COR-L47 (cell line): ENCODE measurements at regions not wholly inside any gene's neighbourhood (a gene's known extent, or its start where the extent isn't known, plus 50 kb on each side); places are given as distances from the start of the nearest gene placed in this dataset.
A peak's percentile ranks its signal among the peaks of the same experiment; 100 is the strongest.

Experiments used
- DNase-seq: peaks from one replicate; lab custom pipeline; 2025; lab: John Stamatoyannopoulos, UW

DNA sequence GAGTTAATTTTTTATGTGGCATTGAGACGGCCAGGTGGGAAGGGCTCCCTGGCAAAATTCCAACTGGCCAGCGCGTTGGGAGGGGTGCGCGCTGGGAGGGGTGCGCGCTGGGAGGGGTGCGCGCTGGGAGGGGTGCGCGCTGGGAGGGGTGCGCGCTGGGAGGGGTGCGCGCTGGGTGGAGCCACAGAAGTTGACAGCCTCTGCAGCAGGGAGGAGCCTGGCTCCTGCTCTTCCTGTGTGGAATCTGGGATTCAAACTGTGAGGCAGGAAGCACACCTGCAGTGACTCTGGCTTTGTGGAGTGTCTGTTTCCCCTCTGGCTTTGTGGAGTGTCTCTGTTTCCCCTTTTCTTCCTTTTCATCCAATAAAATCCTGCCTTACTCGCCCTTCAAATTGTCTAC is 147.9 kb upstream of the CBLN2 start:
- DNase-seq, result peak; percentile 93

- DNase-seq, result no peak
Observed at GRCh38 chr18:72687736-72688135, 143.6 kb upstream of the CBLN2 start.

DNA sequence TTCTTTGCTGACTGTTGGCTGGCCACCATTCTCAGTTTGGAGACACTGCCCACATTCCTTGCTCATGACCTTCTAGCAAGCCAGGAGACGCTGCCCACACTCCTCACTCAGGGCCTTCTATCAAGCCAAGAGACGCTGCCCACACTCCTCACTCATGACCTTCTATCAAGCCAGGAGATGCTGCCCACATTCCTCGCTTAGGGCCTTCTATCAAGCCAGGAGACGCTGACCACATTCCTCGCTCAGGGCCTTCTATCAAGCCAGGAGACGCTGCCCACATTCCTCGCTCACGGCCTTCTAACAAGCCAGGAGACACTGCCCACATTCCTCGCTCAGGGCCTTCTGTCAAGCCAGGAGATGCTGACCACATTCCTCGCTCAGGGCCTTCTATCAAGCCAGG is 131.3 kb upstream of the CBLN2 start:
- no peak for DNase-seq

DNA sequence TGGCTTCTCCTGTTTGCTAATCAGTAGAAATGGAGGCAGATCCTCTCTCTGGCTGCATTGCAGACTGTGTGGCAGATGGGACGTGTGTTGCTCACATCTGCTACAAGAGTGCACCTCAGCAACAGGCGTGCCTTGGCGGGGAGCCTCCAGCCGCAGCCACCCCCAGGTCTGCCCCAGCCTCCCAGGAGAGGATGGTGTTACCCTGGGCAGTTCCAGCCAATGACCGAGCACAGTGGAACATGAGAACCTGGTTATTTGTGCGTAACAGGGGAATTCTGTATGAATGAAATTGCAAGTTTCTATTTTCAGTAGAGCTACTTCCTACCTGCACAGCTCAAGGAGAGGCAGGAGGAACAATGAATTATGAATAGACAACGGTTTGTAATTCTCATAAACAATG is 130.6 kb upstream of the CBLN2 start:
- DNase-seq, result no peak

- no peak for DNase-seq
Observed at GRCh38 chr18:72673242-72673641, 129.1 kb upstream of the CBLN2 start.

GRCh38 chr18:72672364-72673184 is 128.4 kb upstream of the CBLN2 start:
- DNase-seq, result peak; percentile 52

- DNase-seq, result no peak
Observed at GRCh38 chr18:72667932-72668331, 123.8 kb upstream of the CBLN2 start.

GRCh38 chr18:72652990-72653593 is 109.0 kb upstream of the CBLN2 start:
- DNase-seq, result peak; percentile 51

DNA sequence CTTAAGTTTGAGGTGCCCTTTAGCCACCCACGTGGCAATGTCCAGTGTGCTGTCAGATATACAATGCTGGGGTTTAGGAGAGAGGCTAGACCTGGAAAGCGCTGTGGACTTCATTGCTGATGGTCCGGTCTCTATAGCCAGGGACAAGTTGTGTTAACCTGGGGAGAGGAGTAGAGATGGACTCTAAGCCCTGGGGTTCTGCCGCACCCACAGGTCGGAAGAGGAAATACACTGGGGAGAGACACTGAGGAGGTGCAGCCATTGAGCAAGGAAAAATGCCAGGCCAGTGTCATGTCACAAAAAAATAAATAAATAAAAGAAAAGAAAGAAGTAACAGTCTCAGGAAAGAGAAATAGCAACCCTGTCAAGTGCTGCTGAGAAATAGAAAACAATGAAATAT is 106.9 kb upstream of the CBLN2 start:
- DNase-seq, result no peak

DNA sequence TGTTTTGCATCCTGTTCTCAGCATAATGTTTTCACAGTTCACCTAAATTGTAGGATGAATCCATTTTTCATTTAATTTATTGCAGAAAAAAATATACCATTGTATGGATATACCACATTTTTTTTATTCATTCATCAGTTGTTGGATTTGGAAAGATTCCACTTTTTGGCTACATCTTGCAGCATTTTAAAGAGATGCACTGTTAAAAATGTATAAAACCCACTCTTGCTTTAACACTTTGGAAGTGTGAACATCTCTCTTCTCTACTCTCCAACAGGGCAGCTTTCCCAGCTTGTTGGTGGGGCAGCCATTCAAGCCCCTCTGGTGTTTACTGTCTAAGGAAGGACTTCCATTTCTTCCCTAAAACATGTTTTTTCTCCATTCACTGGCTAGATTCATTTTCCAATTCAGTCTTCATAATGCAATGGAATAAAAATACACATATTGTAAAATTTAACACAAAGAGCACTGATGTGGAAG is 104.4 kb upstream of the CBLN2 start:
- no peak for DNase-seq

GRCh38 chr18:72648079-72648478 is 103.9 kb upstream of the CBLN2 start:
- no peak for DNase-seq

DNA sequence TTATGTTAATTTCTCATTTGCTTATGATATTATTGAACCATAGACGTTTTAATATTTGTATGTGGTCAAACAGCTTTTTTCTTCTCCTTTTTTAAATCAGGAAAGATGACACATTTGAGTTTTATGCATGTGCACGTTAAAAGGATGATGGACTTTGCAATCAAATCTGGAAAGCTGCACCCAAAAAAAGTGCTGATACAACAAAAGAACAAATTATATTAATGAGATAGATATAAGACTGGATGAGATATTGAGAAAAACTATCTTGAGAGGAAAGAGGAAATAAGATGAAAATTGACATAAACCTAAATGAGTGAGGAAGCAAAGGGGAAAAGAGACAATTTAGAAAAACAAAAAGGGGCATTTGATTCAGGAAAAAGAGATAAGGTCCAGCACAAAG is 96.4 kb upstream of the CBLN2 start:
- DNase-seq, result no peak

DNA sequence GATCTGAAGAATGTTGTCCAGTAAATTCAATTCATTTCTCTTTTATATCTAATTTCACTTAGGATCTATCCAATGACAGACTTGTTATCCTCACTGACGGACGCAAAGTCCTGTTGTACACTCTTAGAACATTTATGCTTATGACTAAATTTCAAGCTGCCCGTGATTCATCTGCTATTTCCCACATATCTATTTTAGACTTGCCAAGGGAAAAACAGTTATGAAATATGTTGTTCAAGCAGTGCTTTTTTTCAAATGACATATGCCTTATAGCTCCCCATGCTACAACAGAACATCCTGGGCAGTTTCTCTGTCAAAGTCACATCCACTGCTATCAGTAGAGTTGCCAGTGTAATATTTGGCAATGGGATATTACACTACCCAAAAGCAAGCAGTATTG is 94.2 kb upstream of the CBLN2 start:
- DNase-seq, result no peak

- no peak for DNase-seq
Observed at GRCh38 chr18:72637721-72638120, 93.6 kb upstream of the CBLN2 start.

DNA sequence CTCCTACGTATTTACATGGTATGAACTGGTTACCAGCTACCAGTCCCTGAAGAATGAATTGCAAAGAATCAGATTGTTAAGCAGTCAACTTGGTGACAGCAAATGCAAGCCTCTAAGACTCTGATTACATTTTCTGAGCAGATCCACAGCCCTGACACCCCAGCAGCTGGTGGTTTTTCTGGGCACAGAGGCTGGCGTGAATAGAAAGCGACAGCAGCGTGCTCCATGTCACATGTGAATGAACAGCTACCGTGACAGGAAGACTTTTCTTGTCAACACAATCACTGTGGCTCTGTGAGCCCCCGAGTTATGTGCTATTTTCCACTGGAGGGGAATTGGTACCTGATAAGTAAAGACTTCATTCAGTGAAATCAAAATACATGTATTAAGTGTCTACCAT is 93.2 kb upstream of the CBLN2 start:
- DNase-seq, result no peak

- no peak for DNase-seq
Observed at GRCh38 chr18:72636611-72637010, 92.5 kb upstream of the CBLN2 start.

- no peak for DNase-seq
Observed at GRCh38 chr18:72634500-72634899, 90.4 kb upstream of the CBLN2 start.

DNA sequence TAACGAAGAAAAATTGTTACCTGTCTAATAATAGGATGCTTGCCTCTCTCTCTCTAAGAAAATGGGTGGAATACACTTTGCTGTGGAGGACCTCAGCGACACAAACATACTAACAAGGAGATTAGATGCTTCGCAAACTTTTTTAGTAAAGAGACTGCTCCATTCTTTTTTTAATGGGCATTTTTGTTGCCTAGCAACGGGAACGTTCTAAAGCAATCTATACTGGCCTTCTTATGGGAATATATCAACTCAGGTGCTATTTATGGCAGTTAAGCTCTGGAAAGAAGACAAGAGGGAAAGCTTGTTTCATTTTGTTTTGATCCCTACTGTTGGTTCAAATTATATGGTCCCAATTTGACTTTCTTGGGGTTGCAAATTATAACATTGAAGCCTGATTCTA is 86.8 kb upstream of the CBLN2 start:
- DNase-seq, result no peak

DNA sequence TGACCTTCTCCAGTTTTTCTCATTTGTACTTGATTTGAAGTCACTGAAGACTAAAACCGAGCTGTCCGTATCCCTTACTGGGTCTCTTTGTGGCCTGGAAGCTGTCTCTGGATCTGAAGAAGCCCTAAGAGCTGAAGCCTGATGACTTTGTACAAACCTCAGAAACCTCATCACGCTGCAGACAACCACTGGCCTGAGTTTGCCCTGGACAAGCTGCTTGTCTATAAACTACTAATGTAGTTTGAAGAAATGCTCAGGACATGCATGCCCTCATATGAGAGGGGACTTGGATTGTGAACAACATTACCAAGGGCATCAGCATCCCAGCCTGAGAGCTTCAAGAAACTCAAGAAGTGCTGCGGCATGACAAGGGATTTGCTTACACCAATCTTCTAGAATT is 79.3 kb upstream of the CBLN2 start:
- no peak for DNase-seq

DNA sequence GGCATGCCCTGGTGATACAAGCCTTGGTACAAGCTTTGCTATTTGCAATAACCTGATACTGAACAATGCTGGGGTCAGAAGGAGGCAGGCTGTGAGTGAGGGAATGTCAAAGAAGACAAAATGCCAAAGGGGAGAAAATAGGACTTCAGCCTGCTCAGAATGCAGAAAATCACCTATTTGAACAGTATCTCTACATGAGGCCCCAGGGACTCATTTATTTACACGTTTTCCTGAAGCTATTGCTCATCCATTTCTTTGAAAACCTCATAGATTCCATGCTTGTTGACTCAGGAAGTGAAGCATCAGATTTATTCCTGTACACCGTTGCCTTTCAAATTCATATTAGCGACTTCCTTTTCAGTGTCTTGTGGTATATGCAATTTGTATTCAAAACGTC is 69.4 kb upstream of the CBLN2 start:
- no peak for DNase-seq

DNA sequence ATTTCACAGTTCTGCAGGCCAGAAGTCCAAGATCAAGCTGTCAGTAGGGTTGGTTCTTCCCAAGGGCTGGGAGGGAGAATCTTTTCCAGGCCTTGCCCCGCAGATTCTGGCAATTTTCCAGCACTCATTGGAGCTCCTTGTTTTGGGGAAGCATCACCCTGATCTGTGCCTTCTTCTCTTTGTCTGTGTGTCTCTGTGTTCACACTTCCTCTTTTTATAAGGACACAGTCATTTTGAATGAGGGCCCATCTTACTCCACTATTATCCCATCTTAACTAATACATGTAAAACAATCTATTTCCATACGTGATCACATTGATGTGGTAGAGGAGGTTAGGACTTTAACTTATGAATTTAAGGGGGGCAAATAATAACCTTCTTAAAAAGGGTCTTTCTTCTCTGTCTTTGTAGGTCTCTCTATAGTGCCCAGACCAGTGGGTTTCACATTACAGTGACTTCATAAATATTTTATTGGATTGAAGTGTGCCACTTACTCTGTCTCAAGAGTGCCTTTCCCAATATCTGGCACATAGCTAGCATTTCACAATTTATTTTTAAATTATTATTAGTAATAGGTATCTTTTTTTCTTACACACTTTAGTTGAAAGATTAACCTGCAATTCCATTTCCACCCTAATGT is 68.9 kb upstream of the CBLN2 start:
- no peak for DNase-seq

DNA sequence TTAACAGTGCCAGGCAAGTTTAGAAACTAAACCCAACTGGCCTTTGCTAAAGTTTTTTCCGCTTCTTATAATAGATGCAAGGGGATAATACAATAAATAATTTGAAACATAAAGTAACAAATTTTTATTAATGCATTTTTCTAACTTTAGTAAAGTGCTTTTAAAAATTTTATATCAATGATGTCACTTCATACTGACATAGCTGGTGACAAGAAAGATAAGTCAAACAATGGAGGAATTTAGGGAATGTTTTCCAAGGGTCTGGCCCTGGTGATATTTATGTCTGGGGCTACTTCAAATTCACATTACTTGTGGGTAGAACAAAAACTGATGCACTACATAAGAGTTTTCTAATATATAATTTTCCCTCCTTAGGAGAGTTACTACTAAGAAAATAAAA is 61.2 kb upstream of the CBLN2 start:
- no peak for DNase-seq

GRCh38 chr18:72601944-72602343 is 57.8 kb upstream of the CBLN2 start:
- no peak for DNase-seq
